ENCODE measurements at regions not wholly inside any gene's neighbourhood (a gene's known extent, or its start where the extent isn't known, plus 50 kb on each side); places are given as distances from the start of the nearest gene placed in this dataset.

DNA sequence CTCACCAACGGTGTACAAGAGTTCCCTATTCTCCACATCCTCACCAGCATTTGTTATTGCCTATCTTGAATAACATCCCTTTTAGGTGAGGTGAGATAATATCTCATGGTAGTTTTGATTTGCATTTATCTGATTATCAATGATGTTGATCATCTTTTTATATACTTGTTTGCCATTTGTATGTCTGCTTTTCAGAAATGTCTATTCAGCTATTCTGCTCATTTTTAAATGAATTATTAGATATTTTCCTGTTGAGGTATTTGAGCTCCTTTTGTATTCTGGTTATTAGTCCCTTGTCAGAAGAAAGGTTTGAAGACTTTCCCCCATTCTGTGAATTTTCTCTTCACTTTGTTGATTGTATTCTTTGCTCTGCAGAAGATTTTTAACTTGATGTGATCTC lies 695.5 kb upstream of the DDX18 start:
- DNase-seq (ENCODE audit: low read depth in 2 of 2) = no peak

DNA sequence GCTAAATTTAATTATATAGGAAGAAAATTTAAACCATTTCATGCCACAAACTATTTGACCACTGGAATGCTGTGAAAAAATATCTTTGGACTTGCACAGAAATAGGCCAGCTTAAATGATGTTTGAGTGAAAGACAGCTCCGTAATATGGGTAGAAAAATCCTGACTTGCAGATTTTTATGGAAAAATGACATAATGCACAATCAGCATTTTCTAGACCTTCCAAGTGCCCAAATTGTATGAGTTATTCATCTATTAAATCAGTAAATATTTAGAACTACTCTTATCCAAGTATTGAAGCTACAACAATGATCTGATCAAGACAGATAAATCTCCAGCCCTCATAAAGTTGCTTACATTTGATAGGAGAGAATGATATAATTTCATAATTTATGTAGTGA lies 691.1 kb upstream of the DDX18 start:
- no peaks in the 10 kb centered on the region for H3K36me3 ChIP-seq (ENCODE audit: control insufficient read depth, insufficient read depth, low read length)
- no peaks in the 10 kb centered on the region for H3K27me3 ChIP-seq (ENCODE audit: control insufficient read depth, insufficient read depth, low read length)
- H2AFZ ChIP-seq (ENCODE audit: low read length) = no peak overlapping the region
- H3K9me3 ChIP-seq (ENCODE audit: control insufficient read depth, insufficient read depth, low read depth, low read length) = no peaks in the 10 kb centered on the region
- TF ChIP-seq, protein P1, sequence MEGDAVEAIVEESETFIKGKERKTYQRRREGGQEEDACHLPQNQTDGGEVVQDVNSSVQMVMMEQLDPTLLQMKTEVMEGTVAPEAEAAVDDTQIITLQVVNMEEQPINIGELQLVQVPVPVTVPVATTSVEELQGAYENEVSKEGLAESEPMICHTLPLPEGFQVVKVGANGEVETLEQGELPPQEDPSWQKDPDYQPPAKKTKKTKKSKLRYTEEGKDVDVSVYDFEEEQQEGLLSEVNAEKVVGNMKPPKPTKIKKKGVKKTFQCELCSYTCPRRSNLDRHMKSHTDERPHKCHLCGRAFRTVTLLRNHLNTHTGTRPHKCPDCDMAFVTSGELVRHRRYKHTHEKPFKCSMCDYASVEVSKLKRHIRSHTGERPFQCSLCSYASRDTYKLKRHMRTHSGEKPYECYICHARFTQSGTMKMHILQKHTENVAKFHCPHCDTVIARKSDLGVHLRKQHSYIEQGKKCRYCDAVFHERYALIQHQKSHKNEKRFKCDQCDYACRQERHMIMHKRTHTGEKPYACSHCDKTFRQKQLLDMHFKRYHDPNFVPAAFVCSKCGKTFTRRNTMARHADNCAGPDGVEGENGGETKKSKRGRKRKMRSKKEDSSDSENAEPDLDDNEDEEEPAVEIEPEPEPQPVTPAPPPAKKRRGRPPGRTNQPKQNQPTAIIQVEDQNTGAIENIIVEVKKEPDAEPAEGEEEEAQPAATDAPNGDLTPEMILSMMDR (conservative IDR thresholded peaks at IDR 0.05 in 1 of 2, IDR thresholded peaks at IDR 0.05 in 1 of 2; ENCODE audit: low read depth in 1 of 2, low read length in 2 of 2) = no peak
- no peak for TF ChIP-seq EZH2 (IDR thresholded peaks at IDR 0.05; ENCODE audit: low read length, missing control alignments)
- H3K27ac ChIP-seq (ENCODE audit: insufficient read depth, low read length) = no peak overlapping the region
- H3K4me3 ChIP-seq (replicated peaks in 1 of 4; ENCODE audit: control extremely low read depth in 1 of 4, insufficient read depth in 1 of 4, low read depth in 3 of 4, low read length in 4 of 4) = no peak overlapping the region
- H4K20me1 ChIP-seq (ENCODE audit: control insufficient read depth, extremely low read depth, insufficient read depth, low read length) = no peaks in the 10 kb centered on the region
- H3K4me2 ChIP-seq (ENCODE audit: extremely low read depth, insufficient read depth, low read length) = no peak overlapping the region
- H3K4me1 ChIP-seq (ENCODE audit: control insufficient read depth, extremely low read depth, insufficient read depth, low read length) = no peaks in the 10 kb centered on the region
- no peak for DNase-seq (ENCODE audit: low read depth in 2 of 2)
- H3K9ac ChIP-seq (ENCODE audit: insufficient read depth, low read length) = no peak overlapping the region
- H3K79me2 ChIP-seq (ENCODE audit: control insufficient read depth, insufficient read depth, low read length) = no peaks in the 10 kb centered on the region

More for the DNA sequence above, 695.5 kb upstream of the DDX18 start:
- Histone ChIP-seq H3K4me1 (ENCODE audit: control insufficient read depth, extremely low read depth, insufficient read depth, low read length) (no peaks in the 10 kb centered on the region), H3K36me3 (ENCODE audit: control insufficient read depth, insufficient read depth, low read length) (no peaks in the 10 kb centered on the region), H3K4me2 (ENCODE audit: extremely low read depth, insufficient read depth, low read length) (no peak overlapping the region), H3K27me3 (ENCODE audit: control insufficient read depth, insufficient read depth, low read length) (no peaks in the 10 kb centered on the region), H3K9ac (ENCODE audit: insufficient read depth, low read length) (no peak overlapping the region), H4K20me1 (ENCODE audit: control insufficient read depth, extremely low read depth, insufficient read depth, low read length) (no peaks in the 10 kb centered on the region), H3K9me3 (ENCODE audit: control insufficient read depth, insufficient read depth, low read depth, low read length) (no peaks in the 10 kb centered on the region), H3K27ac (ENCODE audit: insufficient read depth, low read length) (no peak overlapping the region), H3K4me3 (replicated peaks in 1 of 4; ENCODE audit: control extremely low read depth in 1 of 4, insufficient read depth in 1 of 4, low read depth in 3 of 4, low read length in 4 of 4) (no peak overlapping the region), H2AFZ (ENCODE audit: low read length) (no peak overlapping the region), H3K79me2 (ENCODE audit: control insufficient read depth, insufficient read depth, low read length) (no peaks in the 10 kb centered on the region)
- no peak for TF ChIP-seq EZH2 (IDR thresholded peaks at IDR 0.05; ENCODE audit: low read length, missing control alignments)
- TF ChIP-seq, protein P1 (conservative IDR thresholded peaks at IDR 0.05 in 1 of 2, IDR thresholded peaks at IDR 0.05 in 1 of 2; ENCODE audit: low read depth in 1 of 2, low read length in 2 of 2) = no peak

DNA sequence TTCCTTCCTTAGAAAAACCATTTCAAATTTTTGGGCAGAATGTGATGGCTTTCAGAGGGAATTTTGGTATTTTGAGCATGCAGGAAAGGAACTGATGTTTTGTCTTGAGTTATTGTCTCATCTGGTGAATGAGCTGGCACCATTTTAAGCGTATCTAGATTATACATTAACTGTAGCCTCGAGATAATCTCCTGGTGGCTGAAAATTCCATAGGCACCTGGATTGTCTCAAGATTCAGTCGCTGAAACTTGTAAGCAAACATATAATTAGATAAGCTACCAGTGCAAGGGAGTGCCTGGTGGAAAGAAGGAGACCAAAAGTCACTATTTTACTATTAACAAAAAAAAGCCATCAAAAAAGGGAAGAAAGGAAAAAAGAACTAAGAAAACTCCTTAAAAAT lies 687.8 kb upstream of the DDX18 start:
- Histone ChIP-seq H3K27me3 (ENCODE audit: control insufficient read depth, insufficient read depth, low read length) (no peaks in the 10 kb centered on the region), H3K9me3 (ENCODE audit: control insufficient read depth, insufficient read depth, low read depth, low read length) (no peaks in the 10 kb centered on the region), H3K4me1 (ENCODE audit: control insufficient read depth, extremely low read depth, insufficient read depth, low read length) (no peaks in the 10 kb centered on the region), H3K9ac (ENCODE audit: insufficient read depth, low read length) (no peak overlapping the region), H3K79me2 (ENCODE audit: control insufficient read depth, insufficient read depth, low read length) (no peaks in the 10 kb centered on the region), H2AFZ (ENCODE audit: low read length) (no peak overlapping the region), H3K4me3 (replicated peaks in 1 of 4; ENCODE audit: control extremely low read depth in 1 of 4, insufficient read depth in 1 of 4, low read depth in 3 of 4, low read length in 4 of 4) (no peak overlapping the region), H3K36me3 (ENCODE audit: control insufficient read depth, insufficient read depth, low read length) (no peaks in the 10 kb centered on the region), H3K4me2 (ENCODE audit: extremely low read depth, insufficient read depth, low read length) (no peak overlapping the region), H3K27ac (ENCODE audit: insufficient read depth, low read length) (no peak overlapping the region), H4K20me1 (ENCODE audit: control insufficient read depth, extremely low read depth, insufficient read depth, low read length) (no peaks in the 10 kb centered on the region)
- TF ChIP-seq EZH2 (IDR thresholded peaks at IDR 0.05; ENCODE audit: low read length, missing control alignments) = no peak
- TF ChIP-seq, protein P1 (conservative IDR thresholded peaks at IDR 0.05 in 1 of 2, IDR thresholded peaks at IDR 0.05 in 1 of 2; ENCODE audit: low read depth in 1 of 2, low read length in 2 of 2) = no peak
- DNase-seq (ENCODE audit: low read depth in 2 of 2) = no peak

Data from fibroblast of lung (primary cell).